ENCODE measurements at regions not wholly inside any gene's neighbourhood (a gene's known extent, or its start where the extent isn't known, plus 50 kb on each side); places are given as distances from the start of the nearest gene placed in this dataset.

DNA sequence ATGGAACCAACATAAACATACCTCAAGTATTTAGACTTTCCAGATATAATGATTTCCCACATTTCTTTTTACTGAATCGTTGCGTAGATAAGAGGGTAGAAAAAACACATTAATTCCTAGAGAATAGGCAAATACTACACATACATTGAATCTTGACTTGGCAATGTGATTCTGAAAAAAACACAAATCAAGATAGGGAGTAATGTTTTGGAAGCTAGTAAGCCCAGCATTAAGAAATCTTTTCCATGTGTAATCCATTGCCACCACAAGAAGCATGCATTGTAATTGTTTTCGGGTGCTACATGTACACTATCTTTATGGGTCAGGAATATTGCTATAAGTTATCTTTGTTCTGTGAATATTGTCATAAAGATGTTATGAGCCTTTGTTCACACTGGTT is 269.8 kb upstream of the PDGFD start:
- DNase-seq (ENCODE audit: low read depth): no peak

DNA sequence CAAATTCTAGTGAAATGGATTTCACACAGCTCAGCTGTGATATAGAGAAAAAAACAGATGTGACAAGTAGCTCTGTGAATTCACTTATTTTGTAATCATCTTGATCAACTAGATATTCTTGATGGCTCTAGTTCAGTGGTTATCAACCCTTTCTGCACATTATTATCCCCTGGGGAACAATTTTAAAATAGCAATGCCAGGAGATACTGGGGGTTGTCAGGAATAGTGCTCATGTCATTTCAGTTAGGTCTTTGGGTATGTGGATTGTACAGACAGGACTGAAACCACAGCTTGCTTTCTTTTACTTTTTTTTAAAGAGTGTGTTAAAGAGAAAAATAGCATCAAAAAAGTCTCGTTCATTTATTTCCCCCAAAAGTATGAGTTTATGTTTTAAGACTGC is 269.0 kb upstream of the PDGFD start:
- no peak for DNase-seq (ENCODE audit: low read depth)

GRCh38 chr11:104432526-104432925 is 268.6 kb upstream of the PDGFD start:
- DNase-seq (ENCODE audit: low read depth): no peak

- no peak for DNase-seq (ENCODE audit: low read depth)
These were observed 258.5 kb upstream of the PDGFD start for GRCh38 chr11:104422324-104422944.

- no peak for DNase-seq (ENCODE audit: low read depth)
These were observed 246.4 kb upstream of the PDGFD start for GRCh38 chr11:104410336-104410735.

GRCh38 chr11:104408630-104409029 is 244.7 kb upstream of the PDGFD start:
- DNase-seq (ENCODE audit: low read depth): no peak

DNA sequence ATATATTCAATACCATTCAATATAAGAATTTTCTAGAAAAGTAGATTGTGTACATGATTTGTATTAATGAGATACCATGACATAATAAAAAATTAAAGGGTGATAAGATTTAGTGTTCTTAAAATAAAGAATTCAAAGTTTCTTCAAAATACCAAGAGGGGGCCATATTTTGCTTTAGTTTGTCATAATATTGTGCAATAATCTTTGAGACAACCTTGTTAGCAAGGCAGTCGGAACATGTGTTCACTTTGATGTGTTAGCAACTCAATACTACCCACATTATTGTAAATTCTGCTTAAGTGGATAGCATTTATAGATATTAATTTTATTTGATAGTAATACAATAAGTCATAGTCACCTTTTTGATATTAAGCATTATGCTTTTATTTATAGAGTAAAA is 241.3 kb upstream of the PDGFD start:
- DNase-seq (ENCODE audit: low read depth): no peak

- DNase-seq (ENCODE audit: low read depth): no peak
These were observed 240.6 kb upstream of the PDGFD start for GRCh38 chr11:104404231-104405175.

DNA sequence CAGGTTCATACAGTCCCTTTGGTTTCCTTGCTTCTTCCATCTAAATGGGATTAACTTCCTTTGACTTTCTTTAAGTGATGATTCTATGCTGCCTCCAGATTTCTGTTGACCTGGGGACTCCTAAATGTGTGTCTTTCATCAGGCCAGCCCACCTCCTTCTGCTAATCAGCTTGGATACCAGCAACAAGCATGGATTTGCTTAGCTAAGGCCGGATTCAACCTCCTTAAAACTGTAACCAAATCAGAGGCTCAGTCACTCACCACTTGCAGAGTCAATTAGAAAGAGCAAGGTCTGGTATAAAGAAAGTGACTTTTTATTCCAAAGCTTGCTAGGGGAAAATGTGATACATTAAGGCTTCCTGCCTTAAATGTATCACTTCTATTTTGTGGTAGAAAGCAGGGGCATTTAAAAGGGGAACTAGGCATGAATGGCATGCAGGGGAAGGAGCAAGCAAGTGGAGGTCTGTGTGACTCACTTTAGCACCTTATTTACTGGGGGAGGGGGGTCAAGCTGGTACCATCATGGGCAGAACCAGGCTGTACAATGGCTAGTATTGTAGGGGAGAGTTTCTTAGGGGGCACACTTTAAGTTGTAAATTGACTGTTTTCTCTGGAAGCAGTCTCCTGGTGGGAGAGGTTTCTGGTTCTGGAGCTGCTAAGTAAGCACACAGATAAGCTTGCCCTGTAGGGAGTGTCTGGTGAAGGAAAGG is 239.0 kb upstream of the PDGFD start:
- no peak for DNase-seq (ENCODE audit: low read depth)

GRCh38 chr11:104394508-104394907 is 230.6 kb upstream of the PDGFD start:
- no peak for DNase-seq (ENCODE audit: low read depth)

DNA sequence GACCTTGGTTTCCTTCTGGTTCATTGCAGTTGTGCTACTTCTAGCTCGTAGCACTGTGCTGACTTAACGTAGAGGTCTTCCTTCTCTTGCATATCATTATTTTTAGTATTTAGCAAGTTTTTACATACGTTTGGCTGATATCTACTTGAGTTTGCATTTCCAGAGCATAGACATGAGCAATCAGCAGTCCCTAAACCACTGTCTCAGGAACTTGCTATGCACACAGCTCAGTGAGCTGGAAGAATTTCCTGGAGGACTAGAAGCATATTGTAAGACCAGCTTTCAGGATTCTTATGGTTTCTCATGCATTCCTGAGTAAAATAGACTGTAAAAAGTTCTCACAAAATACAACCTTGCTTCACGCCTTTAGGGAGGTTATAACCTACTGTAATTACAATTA is 226.7 kb upstream of the PDGFD start:
- DNase-seq (ENCODE audit: low read depth): no peak

DNA sequence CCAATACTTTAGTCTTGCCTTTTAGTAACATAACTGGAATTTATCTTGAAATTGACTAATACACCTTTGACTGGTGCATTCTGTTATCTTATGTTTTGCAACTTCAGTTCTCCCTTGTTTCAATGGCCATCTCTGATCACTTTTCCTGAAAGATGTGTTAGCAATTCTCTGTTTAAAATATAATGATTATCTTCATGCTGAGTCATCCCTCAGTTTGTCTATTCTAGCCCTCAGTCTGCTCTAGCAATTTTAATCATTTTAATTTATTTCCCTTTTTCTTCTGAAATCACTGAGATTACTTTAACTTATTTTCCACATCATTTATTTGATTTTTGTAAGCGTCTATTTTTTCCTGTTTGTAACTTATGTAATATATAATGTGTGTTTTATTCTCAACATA is 221.9 kb upstream of the PDGFD start:
- no peak for DNase-seq (ENCODE audit: low read depth)

DNA sequence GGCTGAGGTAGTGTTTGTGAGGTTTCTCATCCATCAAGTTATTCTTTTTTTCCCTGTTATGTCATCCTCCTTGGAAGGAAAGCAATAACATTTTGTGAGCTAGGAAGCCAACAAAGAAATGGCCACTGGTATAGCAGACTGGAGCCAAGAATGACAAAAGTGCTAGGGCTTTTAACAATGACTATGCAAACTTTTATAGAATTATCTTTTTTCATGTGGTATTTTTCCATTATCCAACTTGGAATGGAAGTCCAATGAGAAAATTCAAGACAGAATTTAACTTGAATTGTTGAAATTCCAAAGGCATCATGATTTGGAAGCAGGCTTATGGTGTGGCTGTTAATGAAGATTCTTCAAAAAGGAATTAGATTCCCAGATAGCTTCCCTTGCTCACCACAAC is 216.4 kb upstream of the PDGFD start:
- DNase-seq (ENCODE audit: low read depth): no peak

DNA sequence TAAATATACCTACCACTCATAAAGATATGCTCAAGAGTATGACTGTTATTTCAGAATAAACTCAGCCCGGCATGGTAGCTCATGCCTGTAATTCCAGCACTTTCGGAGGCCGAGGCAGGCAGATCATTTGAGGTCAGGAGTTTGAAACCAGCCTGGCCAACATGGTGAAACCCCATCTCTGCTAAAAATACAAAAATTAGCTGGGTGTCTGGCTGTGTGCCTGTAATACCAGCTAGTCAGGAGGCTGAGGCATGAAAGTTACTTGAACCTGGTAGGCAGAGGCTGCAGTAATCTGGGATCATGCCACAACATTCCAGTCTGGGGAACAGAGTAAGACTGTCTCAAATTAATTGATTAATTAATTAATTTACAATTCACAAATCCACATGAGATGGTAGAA is 208.2 kb upstream of the PDGFD start:
- DNase-seq (ENCODE audit: low read depth): no peak

- no peak for DNase-seq (ENCODE audit: low read depth)
These were observed 206.5 kb upstream of the PDGFD start for GRCh38 chr11:104370478-104370877.

GRCh38 chr11:104369761-104370160 is 205.8 kb upstream of the PDGFD start:
- DNase-seq (ENCODE audit: low read depth): no peak

DNA sequence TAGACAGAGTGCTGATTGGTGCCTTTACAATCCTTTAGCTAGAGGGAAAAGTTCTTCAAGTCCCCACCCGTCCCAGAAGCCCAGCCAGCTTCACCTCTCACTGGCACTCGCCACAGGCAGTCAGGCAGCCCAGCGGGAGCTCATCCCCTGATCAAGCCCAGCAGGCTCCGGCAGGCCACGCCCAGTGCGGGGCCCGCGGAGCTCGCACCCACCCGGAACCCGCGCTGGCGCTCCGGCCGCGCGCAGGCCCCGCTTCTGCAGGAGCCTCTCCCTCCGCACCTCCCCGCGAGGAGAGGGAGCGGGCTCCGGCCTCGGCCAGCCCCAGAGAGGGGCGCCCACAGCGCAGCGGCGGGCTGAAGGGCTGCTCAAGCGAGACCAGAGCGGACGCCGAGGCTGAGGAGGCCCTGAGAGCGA is 202.4 kb upstream of the PDGFD start:
- DNase-seq (ENCODE audit: low read depth): no peak

GRCh38 chr11:104365676-104366075 is 201.7 kb upstream of the PDGFD start:
- no peak for DNase-seq (ENCODE audit: low read depth)

- no peak for DNase-seq (ENCODE audit: low read depth)
These were observed 198.0 kb upstream of the PDGFD start for GRCh38 chr11:104361975-104362374.

- no peak for DNase-seq (ENCODE audit: low read depth)
These were observed 188.1 kb upstream of the PDGFD start for GRCh38 chr11:104352036-104352435.

- no peak for DNase-seq (ENCODE audit: low read depth)
These were observed 179.6 kb upstream of the PDGFD start for GRCh38 chr11:104343578-104343977.

DNA sequence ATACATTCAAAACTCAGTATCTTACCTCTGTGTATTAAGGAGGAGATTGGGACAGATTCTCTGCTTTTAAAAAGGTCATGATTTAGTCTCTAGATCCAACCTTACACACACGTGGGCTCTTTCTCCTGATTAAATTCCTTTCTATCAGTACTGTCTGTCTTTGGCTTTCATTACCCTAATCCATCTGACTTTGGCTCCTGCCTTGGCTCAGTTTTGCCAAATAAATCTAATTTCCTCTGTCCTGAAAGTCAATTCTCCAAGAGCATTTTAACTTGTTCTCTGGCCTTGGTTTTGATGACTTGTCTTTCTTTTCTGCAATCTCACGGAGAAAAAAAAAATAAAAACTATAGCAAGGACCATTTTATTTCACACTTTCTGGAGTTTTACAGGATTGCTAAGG is 176.6 kb upstream of the PDGFD start:
- no peak for DNase-seq (ENCODE audit: low read depth)

DNA sequence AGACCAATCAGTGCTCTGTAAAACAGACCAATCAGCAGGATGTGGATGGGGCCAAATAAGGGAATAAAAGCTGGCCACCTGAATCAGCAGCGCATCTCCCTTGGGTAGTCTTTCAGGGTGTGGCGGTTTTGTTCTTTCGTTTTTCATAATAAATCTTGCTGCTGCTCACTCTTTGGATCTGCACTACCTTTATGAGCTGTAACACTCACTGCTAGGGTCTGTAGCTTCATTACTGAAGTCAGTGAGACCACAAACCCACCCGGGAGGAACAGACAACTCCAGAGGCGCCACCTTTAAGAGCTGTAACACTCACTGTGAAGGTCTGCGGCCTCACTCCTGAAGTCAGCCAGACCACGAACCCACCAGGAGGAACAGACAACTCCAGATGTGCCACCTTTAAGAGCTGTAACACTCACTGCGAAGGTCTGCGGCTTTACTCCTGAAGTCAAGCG is 175.5 kb upstream of the PDGFD start:
- no peak for DNase-seq (ENCODE audit: low read depth)

All from stimulated activated CD8-positive, alpha-beta memory T cell treated with anti-CD3 and anti-CD28 coated beads, Interleukin-12 subunit alpha, Interleukin-12 subunit beta, amount 100 ng/mL, for 4 hours (primary cell).